ENCODE measurements at regions not wholly inside any gene's neighbourhood (a gene's known extent, or its start where the extent isn't known, plus 50 kb on each side); places are given as distances from the start of the nearest gene placed in this dataset.

GRCh38 chr19:27758626-27759505 is 1454.1 kb downstream of the UQCRFS1 start:
- no peaks in the 10 kb centered on the region for H3K23me2 ChIP-seq (ENCODE audit: insufficient read length, low read depth, low read length, poor library complexity, severe bottlenecking)
- H3K4me2 ChIP-seq (ENCODE audit: insufficient read depth, insufficient read length, low read length) = no peak overlapping the region
- no peak overlapping the region for H2BK120ac ChIP-seq (ENCODE audit: low read depth, low read length, poor library complexity, severe bottlenecking)
- H3K18ac ChIP-seq (ENCODE audit: insufficient read length, low read depth, low read length) = no peak overlapping the region
- H4K8ac ChIP-seq (replicated peaks; ENCODE audit: insufficient read length, low read depth, low read length) = no peak overlapping the region
- no peak overlapping the region for H2BK15ac ChIP-seq (ENCODE audit: low read depth, low read length)
- no peaks in the 10 kb centered on the region for H3K79me1 ChIP-seq (ENCODE audit: insufficient read depth, low read depth, low read length, poor library complexity, severe bottlenecking)
- Mint-ChIP-seq H3K4me3 (no peak overlapping the region), H3K9me3 (peaks cover 76 to 79% of the 10 kb centered on the region in 2 experiments), H3K27me3 (ENCODE audit: low read depth) (peaks cover 98% of the 10 kb centered on the region), H3K27ac (no peak overlapping the region), H3K4me1 (peaks cover 2 to 11% of the 10 kb centered on the region in 2 experiments; a peak in 1 of 4 replicates), H3K36me3 (ENCODE audit: insufficient read depth in 1 of 3, low read depth in 3 of 3) (peaks cover 0 to 39% (median 9%) of the 10 kb centered on the region in 3 experiments; a peak in 4 of 7 replicates)
- TF ChIP-seq, protein P1, sequence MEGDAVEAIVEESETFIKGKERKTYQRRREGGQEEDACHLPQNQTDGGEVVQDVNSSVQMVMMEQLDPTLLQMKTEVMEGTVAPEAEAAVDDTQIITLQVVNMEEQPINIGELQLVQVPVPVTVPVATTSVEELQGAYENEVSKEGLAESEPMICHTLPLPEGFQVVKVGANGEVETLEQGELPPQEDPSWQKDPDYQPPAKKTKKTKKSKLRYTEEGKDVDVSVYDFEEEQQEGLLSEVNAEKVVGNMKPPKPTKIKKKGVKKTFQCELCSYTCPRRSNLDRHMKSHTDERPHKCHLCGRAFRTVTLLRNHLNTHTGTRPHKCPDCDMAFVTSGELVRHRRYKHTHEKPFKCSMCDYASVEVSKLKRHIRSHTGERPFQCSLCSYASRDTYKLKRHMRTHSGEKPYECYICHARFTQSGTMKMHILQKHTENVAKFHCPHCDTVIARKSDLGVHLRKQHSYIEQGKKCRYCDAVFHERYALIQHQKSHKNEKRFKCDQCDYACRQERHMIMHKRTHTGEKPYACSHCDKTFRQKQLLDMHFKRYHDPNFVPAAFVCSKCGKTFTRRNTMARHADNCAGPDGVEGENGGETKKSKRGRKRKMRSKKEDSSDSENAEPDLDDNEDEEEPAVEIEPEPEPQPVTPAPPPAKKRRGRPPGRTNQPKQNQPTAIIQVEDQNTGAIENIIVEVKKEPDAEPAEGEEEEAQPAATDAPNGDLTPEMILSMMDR (conservative IDR thresholded peaks at IDR 0.05) = no peak
- H2BK5ac ChIP-seq (ENCODE audit: insufficient read length, low read length) = no peak overlapping the region
- no CpG with 5 or more reads among the region's 18 CpGs for WGBS (ENCODE audit: extremely low coverage, insufficient read length, low lambda C conversion rate)
- H3K27ac ChIP-seq (ENCODE audit: insufficient read length, low read depth, low read length) = no peak overlapping the region
- no peaks in the 10 kb centered on the region for H3K79me2 ChIP-seq (ENCODE audit: insufficient read depth, low read length)
- H3K9me3 ChIP-seq (ENCODE audit: control insufficient read depth, low read depth, low read length) = no peaks in the 10 kb centered on the region
- H3T11ph ChIP-seq (ENCODE audit: low read length) = no peak overlapping the region
- no peak overlapping the region for H3K23ac ChIP-seq (ENCODE audit: insufficient read length, low read depth, low read length)
- no peaks in the 10 kb centered on the region for H3K4me1 ChIP-seq (ENCODE audit: insufficient read depth, low read length)
- H2BK20ac ChIP-seq (ENCODE audit: low read depth, low read length, poor library complexity, severe bottlenecking) = no peak overlapping the region
- no peak overlapping the region for H3K9ac ChIP-seq (ENCODE audit: extremely low read depth, insufficient read length, low read length)
- H2AK5ac ChIP-seq (ENCODE audit: insufficient read length, low read length) = no peak overlapping the region
- no peak overlapping the region for H2AFZ ChIP-seq (ENCODE audit: low read length)
- no peak overlapping the region for H3K56ac ChIP-seq (ENCODE audit: insufficient read length, low read depth, low read length)
- no peak overlapping the region for H3K14ac ChIP-seq (ENCODE audit: insufficient read depth, low read length)
- peaks cover 19% of the 10 kb centered on the region; the same call in 1 of the 2 replicates for H3K27me3 ChIP-seq (ENCODE audit: insufficient read depth, low read length)
- no peak overlapping the region for H2BK12ac ChIP-seq (ENCODE audit: insufficient read length, low read depth, low read length)
- no peak for DNase-seq
- H4K91ac ChIP-seq (ENCODE audit: insufficient read length, low read depth, low read length) = no peak overlapping the region
- no peaks in the 10 kb centered on the region for H4K20me1 ChIP-seq (ENCODE audit: control insufficient read depth, insufficient read depth, insufficient read length)
- H4K5ac ChIP-seq (ENCODE audit: insufficient read length, low read depth, low read length) = no peak overlapping the region
- H3K4ac ChIP-seq (ENCODE audit: low read depth, low read length) = no peak overlapping the region
